Ascending aorta (tissue), 2 donors: ENCODE measurements at regions not wholly inside any gene's neighbourhood (a gene's known extent, or its start where the extent isn't known, plus 50 kb on each side); places are given as distances from the start of the nearest gene placed in this dataset.

Experiments used
- DNase-seq, 2 donors: peaks; one replicate each; pipeline ENCODE4 v3.0.0-alpha.2; 2019; ENCODE audit warnings: low spot score in 2 of 2
- H3K27ac ChIP-seq, 2 donors: fragments of 200-600 bp; sonication (generic); one replicate each; pipeline ENCODE4 v1.5.1; 2016 to 2017; ENCODE audit warnings: mild to moderate bottlenecking in 1 of 2
- H3K27me3 ChIP-seq: fragments of 200-600 bp; sonication (generic); one replicate; pipeline ENCODE4 v1.5.1; 2017
- H3K36me3 ChIP-seq, 2 donors: fragments of 200-600 bp; sonication (generic); one replicate each; pipeline ENCODE4 v1.5.1; 2016
- H3K4me1 ChIP-seq, 2 donors: fragments of 200-600 bp; sonication (generic); one replicate each; pipeline ENCODE4 v1.5.1; 2016 to 2017; ENCODE audit warnings: mild to moderate bottlenecking in 1 of 2
- H3K4me3 ChIP-seq, 2 donors: fragments of 200-600 bp; sonication (generic); one replicate each; pipeline ENCODE4 v1.5.1; 2016 to 2017; ENCODE audit warnings: mild to moderate bottlenecking in 1 of 2
- H3K9me3 ChIP-seq, 2 donors: fragments of 200-600 bp; sonication (generic); one replicate each; pipeline ENCODE4 v1.5.1; 2016
- CTCF ChIP-seq, 3 experiments: fragments of 200-600 bp in 2 of 3; fragments of 450-650 bp in 1 of 3; sonication (generic) in 2 of 3; IDR thresholded peaks; one replicate each; pipeline ENCODE4 v1.5.1; 2016 to 2019; ENCODE audit warnings: antibody characterized with exemption in 3 of 3, mild to moderate bottlenecking in 1 of 3, moderate library complexity in 1 of 3
- intact Hi-C: fragments of 100-400 bp; cut with DNase I; formaldehyde crosslinking; loops from one replicate; pipeline ENCODE4 v1.15.1; 2023

GRCh38 chr6:74113901-74114300 is 417.9 kb downstream of the CD109 start:
- H3K27ac ChIP-seq: no peak overlapping the region
- no peaks in the 10 kb centered on the region for H3K27me3 ChIP-seq
- intact Hi-C loops: no loop called here
- H3K4me1 ChIP-seq: no peaks in the 10 kb centered on the region
- no peak for DNase-seq
- H3K4me3 ChIP-seq: no peak overlapping the region
- no peaks in the 10 kb centered on the region for H3K9me3 ChIP-seq
- TF ChIP-seq CTCF (IDR thresholded peaks at IDR 0.05): no peak
- H3K36me3 ChIP-seq: no peaks in the 10 kb centered on the region

DNA sequence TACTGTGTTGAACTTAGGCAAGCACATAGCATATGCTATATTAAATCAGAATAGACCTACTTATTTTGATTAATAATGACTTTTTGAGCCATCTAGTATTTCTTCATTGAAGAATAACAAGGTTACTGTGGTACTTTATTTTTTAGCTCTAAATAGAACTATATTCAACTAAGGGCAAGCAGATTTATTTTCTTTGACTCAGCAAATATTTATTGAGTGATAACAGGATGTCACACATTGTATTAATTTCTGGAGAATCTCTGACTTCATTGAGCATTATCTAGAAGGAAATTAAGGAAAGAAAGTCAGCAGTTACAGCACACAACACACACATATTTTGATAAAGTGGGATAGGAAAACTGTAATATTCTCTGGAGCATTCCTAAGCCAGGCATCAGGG is 407.4 kb downstream of the CD109 start:
- H3K36me3 ChIP-seq: no peaks in the 10 kb centered on the region
- H3K4me3 ChIP-seq: no peak overlapping the region
- intact Hi-C loops: no loop called here
- no peaks in the 10 kb centered on the region for H3K9me3 ChIP-seq
- H3K27me3 ChIP-seq: no peaks in the 10 kb centered on the region
- no peaks in the 10 kb centered on the region for H3K4me1 ChIP-seq
- DNase-seq: no peak
- H3K27ac ChIP-seq: no peak overlapping the region
- TF ChIP-seq CTCF (IDR thresholded peaks at IDR 0.05): no peak

- no peaks in the 10 kb centered on the region for H3K9me3 ChIP-seq
- no peak overlapping the region for H3K27ac ChIP-seq
- no peak for TF ChIP-seq CTCF (IDR thresholded peaks at IDR 0.05)
- intact Hi-C loops: no loop called here
- no peaks in the 10 kb centered on the region for H3K4me1 ChIP-seq
- DNase-seq: no peak
- H3K36me3 ChIP-seq: no peaks in the 10 kb centered on the region
- H3K4me3 ChIP-seq: no peak overlapping the region
- no peaks in the 10 kb centered on the region for H3K27me3 ChIP-seq
Observed at GRCh38 chr6:74100719-74101287, 404.8 kb downstream of the CD109 start.

DNA sequence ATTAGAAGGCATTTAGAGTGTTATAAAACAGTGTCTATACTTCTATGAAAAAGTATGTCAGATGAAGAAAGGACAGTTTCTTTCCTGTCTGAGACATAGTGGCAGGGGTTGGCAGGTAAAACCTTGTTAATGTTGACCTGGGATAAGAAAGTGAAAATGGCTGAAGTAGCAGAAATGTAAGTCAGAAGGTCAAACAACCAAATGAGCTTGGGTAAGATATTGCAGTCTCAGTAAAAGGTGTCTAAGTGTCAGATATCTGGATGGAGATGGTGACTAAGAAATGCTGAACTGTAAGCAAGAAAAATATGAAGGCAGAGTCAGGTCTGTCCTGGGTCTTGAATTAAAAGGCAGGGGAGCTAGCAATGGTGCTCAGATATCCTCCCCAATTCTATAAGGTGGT is 400.3 kb downstream of the CD109 start:
- no peak for DNase-seq
- no peaks in the 10 kb centered on the region for H3K4me1 ChIP-seq
- H3K9me3 ChIP-seq: no peaks in the 10 kb centered on the region
- intact Hi-C loops: no loop called here
- no peaks in the 10 kb centered on the region for H3K27me3 ChIP-seq
- H3K27ac ChIP-seq: no peak overlapping the region
- TF ChIP-seq CTCF (IDR thresholded peaks at IDR 0.05): no peak
- no peaks in the 10 kb centered on the region for H3K36me3 ChIP-seq
- no peak overlapping the region for H3K4me3 ChIP-seq

GRCh38 chr6:74093361-74093760 is 397.4 kb downstream of the CD109 start:
- no peaks in the 10 kb centered on the region for H3K27me3 ChIP-seq
- H3K4me1 ChIP-seq: no peaks in the 10 kb centered on the region
- H3K36me3 ChIP-seq: no peaks in the 10 kb centered on the region
- H3K9me3 ChIP-seq: no peaks in the 10 kb centered on the region
- H3K4me3 ChIP-seq: no peak overlapping the region
- no peak overlapping the region for H3K27ac ChIP-seq
- no peak for DNase-seq
- TF ChIP-seq CTCF (IDR thresholded peaks at IDR 0.05): no peak
- intact Hi-C loops: loop anchor here (5.0 kb wide), 1 partner anchor 1114 kb away; the partner anchor contains the start of gene COL12A1

- H3K9me3 ChIP-seq: no peaks in the 10 kb centered on the region
- no peaks in the 10 kb centered on the region for H3K27me3 ChIP-seq
- no peak for TF ChIP-seq CTCF (IDR thresholded peaks at IDR 0.05)
- H3K4me3 ChIP-seq: no peak overlapping the region
- no peak overlapping the region for H3K27ac ChIP-seq
- intact Hi-C loops: loop anchor here (5.0 kb wide), 1 partner anchor 1116 kb away; the partner anchor contains the start of gene COL12A1
- DNase-seq: no peak
- H3K4me1 ChIP-seq: no peaks in the 10 kb centered on the region
- H3K36me3 ChIP-seq: no peaks in the 10 kb centered on the region
Observed at GRCh38 chr6:74091794-74092157, 395.8 kb downstream of the CD109 start.
